SK-N-MC (cell line): ENCODE measurements at regions not wholly inside any gene's neighbourhood (a gene's known extent, or its start where the extent isn't known, plus 50 kb on each side); places are given as distances from the start of the nearest gene placed in this dataset.

Experiments used
- EZH2 ChIP-seq: fragments of 200-600 bp; sonication (generic); IDR thresholded peaks from one replicate; pipeline ENCODE4 v1.6.1; 2017; ENCODE audit warnings: antibody characterized with exemption
- POLR2AphosphoS5 ChIP-seq: IDR thresholded peaks from 2 replicates; pipeline ENCODE4 v1.6.1; 2012; ENCODE audit warnings: mild to moderate bottlenecking, low read depth, low read length, borderline replicate concordance

DNA sequence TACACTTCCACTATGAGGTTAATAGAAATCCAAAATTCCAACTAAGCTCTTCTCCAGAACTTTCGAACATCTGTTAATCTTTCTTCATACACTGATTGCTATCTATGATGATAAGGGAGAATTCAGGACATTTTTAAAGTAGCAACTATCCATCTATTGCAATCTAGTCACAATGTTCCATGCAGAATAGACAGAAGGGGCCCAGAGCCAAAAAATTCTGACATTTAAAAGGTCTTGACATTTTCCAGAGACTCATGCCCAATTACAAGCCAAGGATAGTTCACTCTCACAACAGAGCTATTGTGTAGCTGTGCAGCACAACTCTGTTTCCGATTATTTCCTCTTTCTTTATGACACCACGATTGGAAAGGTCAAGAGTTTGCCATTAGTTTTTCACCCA lies 999.7 kb upstream of the ALCAM start:
- TF ChIP-seq EZH2 (no peak), POLR2AphosphoS5 (no peak)
